ENCODE measurements at regions not wholly inside any gene's neighbourhood (a gene's known extent, or its start where the extent isn't known, plus 50 kb on each side); places are given as distances from the start of the nearest gene placed in this dataset.

DNA sequence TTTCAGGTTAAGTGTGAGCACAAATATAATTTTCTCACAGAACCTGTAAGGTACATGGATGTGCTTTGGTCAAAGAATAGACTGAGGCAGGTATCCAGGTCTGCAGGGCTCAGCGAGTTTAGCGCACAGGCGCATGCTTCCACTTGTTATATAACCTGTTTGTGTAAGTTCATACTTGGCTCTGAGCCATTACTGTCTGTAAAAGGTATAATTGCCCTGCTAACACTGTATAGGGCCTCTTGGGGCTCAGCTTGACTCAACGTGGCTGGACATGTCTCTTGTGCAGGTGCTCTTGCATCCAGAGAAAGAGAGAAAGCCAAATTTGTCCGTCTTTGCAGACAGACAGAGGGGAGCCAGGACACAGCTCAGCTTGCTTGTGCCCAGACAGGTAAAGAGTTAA, 759.6 kb downstream of the MTRR start:
- DNase-seq (ENCODE audit: insufficient read length) (no peak), FAIRE-seq (no peak)
- TF ChIP-seq TAF1 (IDR thresholded peaks at IDR 0.05; ENCODE audit: borderline replicate concordance, low read depth, low read length) = no peak
- TF ChIP-seq POLR2A (IDR thresholded peaks at IDR 0.05; ENCODE audit: low read depth, low read length) = no peak
- no peak for TF ChIP-seq POLR2AphosphoS5 (IDR thresholded peaks at IDR 0.05; ENCODE audit: low read depth, low read length)

DNA sequence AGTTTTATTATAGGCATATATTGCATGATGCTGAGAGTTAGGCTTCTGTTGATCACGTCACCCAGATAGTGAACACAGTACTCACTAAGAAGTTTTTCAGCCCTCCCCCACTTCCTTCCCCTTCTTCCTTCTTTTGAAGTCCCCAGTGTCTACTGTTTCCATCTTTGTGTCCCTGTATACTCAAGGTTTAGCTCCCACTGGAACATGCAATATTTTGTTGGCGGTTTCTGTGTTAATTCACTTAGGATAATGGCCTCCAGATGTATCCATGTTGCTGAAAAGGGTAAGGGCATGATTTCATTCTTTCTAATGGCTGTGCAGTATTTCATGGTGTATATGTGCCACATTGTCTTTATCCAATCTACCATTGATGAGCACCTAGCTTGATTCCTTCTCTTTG, 764.3 kb downstream of the MTRR start:
- FAIRE-seq = no peak
- no peak for TF ChIP-seq POLR2AphosphoS5 (IDR thresholded peaks at IDR 0.05; ENCODE audit: low read depth, low read length)
- TF ChIP-seq POLR2A (IDR thresholded peaks at IDR 0.05; ENCODE audit: low read depth, low read length) = no peak
- no peak for TF ChIP-seq TAF1 (IDR thresholded peaks at IDR 0.05; ENCODE audit: borderline replicate concordance, low read depth, low read length)
- no peak for DNase-seq (ENCODE audit: insufficient read length)

GRCh38 chr5:8633696-8634095, 764.7 kb downstream of the MTRR start:
- TF ChIP-seq POLR2A (IDR thresholded peaks at IDR 0.05; ENCODE audit: low read depth, low read length) (no peak), TAF1 (IDR thresholded peaks at IDR 0.05; ENCODE audit: borderline replicate concordance, low read depth, low read length) (no peak), POLR2AphosphoS5 (IDR thresholded peaks at IDR 0.05; ENCODE audit: low read depth, low read length) (no peak)
- no peak for DNase-seq (ENCODE audit: insufficient read length)
- no peak for FAIRE-seq

DNA sequence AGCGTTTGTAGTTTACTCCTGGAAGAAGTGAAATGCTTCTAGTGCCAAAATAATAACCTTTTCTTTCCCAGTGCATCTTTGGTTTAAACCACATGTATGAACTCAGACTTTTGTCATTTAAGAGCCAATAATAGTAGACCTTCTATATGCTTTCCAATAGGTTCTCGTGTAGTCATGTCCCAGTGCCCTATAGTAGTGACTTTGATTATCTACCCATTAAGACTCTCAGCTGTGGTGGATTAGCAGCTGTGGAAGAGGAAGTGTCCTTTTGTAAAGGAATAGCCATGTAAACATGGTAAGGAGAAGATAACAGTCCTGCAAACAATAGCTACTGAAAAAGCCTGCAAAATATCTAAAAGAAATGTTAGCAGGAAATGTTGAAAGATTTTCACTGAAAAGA, 765.3 kb downstream of the MTRR start:
- FAIRE-seq = no peak
- DNase-seq (ENCODE audit: insufficient read length) = no peak
- TF ChIP-seq TAF1 (IDR thresholded peaks at IDR 0.05; ENCODE audit: borderline replicate concordance, low read depth, low read length) (no peak), POLR2AphosphoS5 (IDR thresholded peaks at IDR 0.05; ENCODE audit: low read depth, low read length) (no peak), POLR2A (IDR thresholded peaks at IDR 0.05; ENCODE audit: low read depth, low read length) (no peak)

GRCh38 chr5:8641786-8642505, 773.0 kb downstream of the MTRR start:
- FAIRE-seq = no peak
- TF ChIP-seq POLR2A (IDR thresholded peaks at IDR 0.05; ENCODE audit: low read depth, low read length) (no peak), TAF1 (IDR thresholded peaks at IDR 0.05; ENCODE audit: borderline replicate concordance, low read depth, low read length) (no peak), POLR2AphosphoS5 (IDR thresholded peaks at IDR 0.05; ENCODE audit: low read depth, low read length) (no peak)
- no peak for DNase-seq (ENCODE audit: insufficient read length)

DNA sequence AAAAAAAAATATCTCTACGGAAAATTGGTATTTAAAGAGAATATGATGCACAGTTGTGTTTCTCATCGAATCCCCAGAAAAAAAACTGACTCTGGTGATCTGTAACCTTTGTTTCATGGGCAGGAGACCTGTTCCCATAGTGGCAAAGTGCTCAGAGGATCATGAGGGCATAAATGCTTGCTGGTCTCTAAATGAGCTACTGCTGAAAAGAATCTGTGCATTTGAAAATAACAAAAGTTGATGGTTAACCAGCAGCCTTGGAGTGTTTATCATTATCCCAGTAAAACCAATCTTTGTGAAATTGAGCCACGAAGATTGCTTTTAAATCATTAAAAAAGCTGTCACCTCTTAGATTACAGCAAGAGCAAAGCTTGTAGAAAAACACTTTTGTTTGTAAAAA, 775.4 kb downstream of the MTRR start:
- TF ChIP-seq POLR2AphosphoS5 (IDR thresholded peaks at IDR 0.05; ENCODE audit: low read depth, low read length) = no peak
- no peak for TF ChIP-seq TAF1 (IDR thresholded peaks at IDR 0.05; ENCODE audit: borderline replicate concordance, low read depth, low read length)
- TF ChIP-seq POLR2A (IDR thresholded peaks at IDR 0.05; ENCODE audit: low read depth, low read length) = no peak
- no peak for FAIRE-seq
- DNase-seq (ENCODE audit: insufficient read length) = no peak

DNA sequence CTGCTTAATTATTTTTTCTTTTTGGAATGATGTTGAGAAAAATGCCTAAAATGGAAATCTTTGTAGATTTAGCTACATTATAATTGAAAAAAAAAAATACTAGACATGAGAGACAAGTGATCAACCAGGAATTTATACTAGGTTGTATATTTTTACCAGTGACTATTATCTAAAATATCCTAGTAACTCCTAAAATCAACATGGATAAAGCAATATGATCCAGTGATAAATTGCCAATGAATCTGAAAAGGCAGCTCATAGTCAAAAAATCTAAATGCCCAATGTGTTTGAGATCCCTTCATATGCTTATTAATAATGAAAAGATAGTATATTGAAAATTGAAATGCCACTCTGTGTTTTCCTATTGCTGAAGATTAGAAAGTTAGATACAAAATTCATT, 778.2 kb downstream of the MTRR start:
- FAIRE-seq = no peak
- no peak for DNase-seq (ENCODE audit: insufficient read length)
- TF ChIP-seq POLR2A (IDR thresholded peaks at IDR 0.05; ENCODE audit: low read depth, low read length) (no peak), TAF1 (IDR thresholded peaks at IDR 0.05; ENCODE audit: borderline replicate concordance, low read depth, low read length) (no peak), POLR2AphosphoS5 (IDR thresholded peaks at IDR 0.05; ENCODE audit: low read depth, low read length) (no peak)

DNA sequence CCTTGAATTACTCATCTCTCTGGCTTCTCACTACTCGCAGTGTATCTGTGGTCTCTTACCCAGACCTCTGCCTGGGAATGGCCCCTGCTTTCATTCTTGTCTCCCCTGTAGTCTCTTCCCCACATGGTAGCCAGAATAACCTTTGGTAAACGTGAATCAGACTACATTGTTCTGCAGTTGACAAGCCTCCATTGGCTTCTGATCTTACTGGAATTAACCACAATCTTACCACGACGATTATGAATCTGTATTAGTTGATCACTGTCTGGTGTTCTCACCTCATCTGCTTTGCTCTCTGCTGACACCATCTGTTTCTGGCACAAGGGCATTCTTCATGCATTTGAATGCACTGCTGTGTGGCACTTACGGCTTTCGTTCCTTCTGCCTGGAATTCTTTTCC, 781.2 kb downstream of the MTRR start:
- no peak for FAIRE-seq

DNA sequence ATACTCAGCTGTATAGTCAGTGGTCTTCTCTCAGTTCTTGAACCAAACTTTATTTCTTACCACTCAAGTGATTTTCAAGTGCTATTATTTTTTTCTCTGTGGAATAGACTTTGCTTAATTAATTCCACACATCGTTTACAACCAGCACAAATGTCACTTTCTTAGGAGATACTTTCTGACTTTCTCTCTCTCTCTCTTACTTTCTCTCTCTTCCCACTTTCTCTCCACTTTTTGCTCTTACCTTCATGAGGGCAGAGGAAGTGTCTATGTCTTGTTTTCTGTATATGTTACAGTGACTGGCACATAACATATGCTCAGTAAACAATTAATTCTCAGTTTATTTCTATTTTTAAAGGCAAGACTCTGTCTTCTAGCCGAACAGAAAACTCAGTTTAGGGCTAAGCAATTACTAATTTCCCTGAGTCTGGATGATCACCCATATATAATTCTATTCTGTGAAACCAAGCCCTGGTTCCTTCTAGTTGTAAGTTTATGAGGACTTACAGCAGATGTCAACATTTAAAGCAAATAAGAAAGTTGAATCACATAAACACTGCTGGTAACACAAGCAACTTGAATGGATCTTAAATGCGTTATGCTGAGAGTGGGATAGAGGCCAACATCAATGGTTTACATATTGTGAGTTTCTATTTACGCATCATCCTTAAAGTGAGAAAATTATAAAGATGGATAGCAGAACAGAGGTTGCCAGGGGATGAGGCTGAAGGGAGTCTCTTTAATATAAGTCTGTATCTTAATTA, 791.4 kb downstream of the MTRR start:
- TF ChIP-seq TAF1 (IDR thresholded peaks at IDR 0.05; ENCODE audit: borderline replicate concordance, low read depth, low read length) (no peak), POLR2AphosphoS5 (IDR thresholded peaks at IDR 0.05; ENCODE audit: low read depth, low read length) (no peak), POLR2A (IDR thresholded peaks at IDR 0.05; ENCODE audit: low read depth, low read length) (no peak)
- DNase-seq (ENCODE audit: insufficient read length) = no peak
- FAIRE-seq = no peak

More for the DNA sequence above, 781.2 kb downstream of the MTRR start:
- TF ChIP-seq POLR2A (IDR thresholded peaks at IDR 0.05; ENCODE audit: low read depth, low read length) (no peak), TAF1 (IDR thresholded peaks at IDR 0.05; ENCODE audit: borderline replicate concordance, low read depth, low read length) (no peak), POLR2AphosphoS5 (IDR thresholded peaks at IDR 0.05; ENCODE audit: low read depth, low read length) (no peak)
- no peak for DNase-seq (ENCODE audit: insufficient read length)

DNA sequence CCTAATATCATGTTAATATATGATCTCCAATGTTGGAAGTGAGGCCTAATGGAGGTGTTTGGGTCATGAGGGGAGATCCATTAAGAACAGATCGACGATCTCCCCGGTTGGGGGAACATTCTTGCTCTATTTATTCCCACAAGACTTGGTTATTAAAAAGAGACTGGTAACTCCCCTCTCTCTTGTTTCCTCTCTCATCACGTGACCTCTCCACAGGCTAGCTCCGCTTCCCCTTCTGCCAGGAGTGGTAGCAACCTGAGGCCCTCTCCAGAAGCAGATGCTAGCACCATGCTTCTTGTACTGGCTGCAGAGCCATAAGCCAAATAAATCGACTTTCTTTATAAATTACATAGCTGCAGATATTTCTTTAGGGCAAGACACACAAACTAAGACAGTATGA, 794.4 kb downstream of the MTRR start:
- no peak for TF ChIP-seq TAF1 (IDR thresholded peaks at IDR 0.05; ENCODE audit: borderline replicate concordance, low read depth, low read length)
- no peak for TF ChIP-seq POLR2A (IDR thresholded peaks at IDR 0.05; ENCODE audit: low read depth, low read length)
- no peak for TF ChIP-seq POLR2AphosphoS5 (IDR thresholded peaks at IDR 0.05; ENCODE audit: low read depth, low read length)
- no peak for DNase-seq (ENCODE audit: insufficient read length)
- no peak for FAIRE-seq

GRCh38 chr5:8675182-8675581, 806.2 kb downstream of the MTRR start:
- no peak for DNase-seq (ENCODE audit: insufficient read length)
- TF ChIP-seq POLR2A (IDR thresholded peaks at IDR 0.05; ENCODE audit: low read depth, low read length) (no peak), POLR2AphosphoS5 (IDR thresholded peaks at IDR 0.05; ENCODE audit: low read depth, low read length) (no peak)
- no peak for FAIRE-seq

DNA sequence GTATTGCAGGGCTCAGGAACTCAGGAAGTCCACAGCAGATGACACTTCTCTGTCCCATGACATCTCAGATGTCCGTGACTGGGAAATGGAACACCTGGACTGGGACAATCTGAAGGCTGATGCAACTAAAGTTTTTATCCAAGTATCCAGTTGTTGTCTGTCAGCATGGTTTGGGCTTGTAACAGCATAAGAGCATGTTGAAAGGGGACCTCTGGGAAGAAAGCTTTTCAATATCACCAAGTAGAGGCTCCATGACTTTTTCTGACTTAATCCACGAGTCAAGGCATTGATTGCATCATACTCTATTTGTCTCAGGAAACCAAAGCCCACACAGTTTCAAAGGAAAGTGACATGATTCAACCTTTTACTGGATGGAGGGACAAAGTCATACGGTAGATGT, 807.7 kb downstream of the MTRR start:
- FAIRE-seq (no peak), DNase-seq (ENCODE audit: insufficient read length) (no peak)
- TF ChIP-seq TAF1 (IDR thresholded peaks at IDR 0.05; ENCODE audit: borderline replicate concordance, low read depth, low read length) = no peak
